HT-29 (cell line): ENCODE measurements at regions not wholly inside any gene's neighbourhood (a gene's known extent, or its start where the extent isn't known, plus 50 kb on each side); places are given as distances from the start of the nearest gene placed in this dataset.

Source experiments
- DNase-seq: peaks from one replicate; pipeline ENCODE4 v3.0.0-alpha.2; 2015; ENCODE audit warnings: low spot score

GRCh38 chr3:144221761-144222160 lies 250.1 kb downstream of the DIPK2A start:
- no peak for DNase-seq

- DNase-seq, result no peak
Measured at GRCh38 chr3:144229330-144229729, 257.7 kb downstream of the DIPK2A start.

- DNase-seq, result no peak
Measured at GRCh38 chr3:144229953-144230352, 258.3 kb downstream of the DIPK2A start.

- DNase-seq, result no peak
Measured at GRCh38 chr3:144235489-144235888, 263.9 kb downstream of the DIPK2A start.

- no peak for DNase-seq
Measured at GRCh38 chr3:144237351-144237750, 265.7 kb downstream of the DIPK2A start.

GRCh38 chr3:144241404-144241803 lies 269.8 kb downstream of the DIPK2A start:
- no peak for DNase-seq

DNA sequence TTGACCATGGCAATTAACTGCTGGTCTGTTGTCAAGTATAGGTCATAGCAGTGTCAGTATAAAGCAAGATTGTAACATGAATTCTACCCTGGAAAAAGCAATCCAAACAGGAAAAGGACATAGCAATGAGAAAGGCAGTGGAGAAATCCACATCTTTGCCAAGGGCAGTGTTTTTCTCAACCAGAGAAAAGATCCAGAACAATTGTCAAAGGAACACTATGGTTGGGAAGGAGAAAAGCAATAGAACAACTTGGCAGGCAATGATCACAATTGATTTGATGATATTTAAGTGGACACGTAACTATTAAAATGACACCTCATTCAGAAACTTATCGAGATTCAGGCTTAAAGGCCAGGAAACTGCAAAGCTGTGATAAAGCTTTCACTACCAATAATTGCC lies 271.1 kb downstream of the DIPK2A start:
- DNase-seq, result no peak

GRCh38 chr3:144244662-144245061 lies 273.0 kb downstream of the DIPK2A start:
- DNase-seq, result no peak

DNA sequence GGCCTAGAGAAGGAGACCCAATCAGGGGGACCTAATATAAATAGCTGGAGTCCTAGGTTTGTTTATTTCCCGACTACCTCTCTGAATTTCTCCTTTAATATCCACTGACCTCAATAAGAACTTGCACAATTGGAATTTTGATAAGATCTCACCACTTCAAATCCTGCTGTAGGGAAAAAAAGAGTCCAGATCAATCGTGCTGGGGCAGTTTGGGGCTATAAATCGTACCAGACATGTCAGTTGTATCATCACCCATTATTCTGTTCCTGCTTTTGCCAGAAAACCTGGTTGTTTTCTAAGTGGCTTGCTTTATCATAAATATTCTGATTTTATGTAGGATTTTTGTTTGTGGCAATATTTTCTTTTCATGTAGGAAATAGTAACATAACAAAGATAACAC lies 281.3 kb downstream of the DIPK2A start:
- no peak for DNase-seq

DNA sequence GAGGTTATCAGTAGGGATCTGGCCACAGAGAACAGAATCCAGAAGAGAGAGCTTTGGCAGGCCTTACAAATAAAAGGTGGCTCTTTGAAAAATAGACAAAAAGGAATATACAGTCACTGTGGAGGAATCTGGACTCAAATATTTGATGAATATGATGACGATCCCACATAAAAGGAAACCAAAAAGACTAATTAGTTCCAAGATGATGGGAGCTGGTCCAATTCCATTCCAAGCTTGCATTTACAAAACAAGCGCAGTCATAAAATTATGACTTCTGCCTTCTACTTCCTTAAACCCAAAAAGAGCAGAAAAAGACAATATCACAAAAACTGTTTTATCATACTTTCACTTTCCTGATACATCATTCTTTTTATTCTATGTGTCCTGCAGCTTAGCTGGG lies 285.8 kb downstream of the DIPK2A start:
- DNase-seq, result no peak

DNA sequence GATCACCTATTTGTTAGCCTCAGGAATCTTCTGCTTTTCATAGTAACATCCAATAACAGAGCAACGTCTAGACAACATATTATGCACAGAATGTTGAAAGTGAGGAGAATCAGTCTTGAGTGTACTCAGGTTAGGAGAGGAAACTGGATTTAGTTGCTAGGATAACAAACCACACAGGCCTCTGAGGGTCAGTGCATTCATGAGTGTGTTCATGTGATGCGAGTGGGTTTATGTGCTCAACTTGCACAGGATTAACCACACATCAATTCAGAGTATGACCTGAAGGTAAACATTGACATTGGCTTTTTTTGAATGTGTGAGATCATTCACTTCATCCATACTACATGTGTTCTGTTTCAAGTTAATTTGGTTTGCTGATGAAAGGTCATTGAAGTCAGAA lies 287.6 kb downstream of the DIPK2A start:
- no peak for DNase-seq

DNA sequence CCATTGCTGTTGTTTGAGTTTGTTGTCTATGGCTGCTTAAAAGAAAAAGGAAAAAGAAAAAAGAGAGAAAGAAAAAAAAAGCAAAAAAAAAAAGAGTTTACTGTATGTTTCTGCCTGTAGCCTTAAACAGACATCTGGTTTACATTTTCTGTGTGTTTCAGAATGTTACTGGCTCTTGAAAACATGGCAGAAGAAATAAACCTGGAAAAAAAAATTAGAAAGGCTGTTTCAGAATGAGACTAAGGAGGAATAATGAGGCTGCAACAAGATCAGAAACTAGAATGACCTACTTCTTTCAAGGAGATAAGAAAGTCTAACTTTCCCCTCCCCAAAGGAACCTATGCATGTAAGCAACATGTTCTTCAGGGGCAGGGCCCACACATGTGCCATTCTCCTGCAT lies 292.1 kb downstream of the DIPK2A start:
- DNase-seq, result no peak

- no peak for DNase-seq
Measured at GRCh38 chr3:144264350-144264749, 292.7 kb downstream of the DIPK2A start.

GRCh38 chr3:144264794-144265193 lies 293.2 kb downstream of the DIPK2A start:
- DNase-seq, result no peak

DNA sequence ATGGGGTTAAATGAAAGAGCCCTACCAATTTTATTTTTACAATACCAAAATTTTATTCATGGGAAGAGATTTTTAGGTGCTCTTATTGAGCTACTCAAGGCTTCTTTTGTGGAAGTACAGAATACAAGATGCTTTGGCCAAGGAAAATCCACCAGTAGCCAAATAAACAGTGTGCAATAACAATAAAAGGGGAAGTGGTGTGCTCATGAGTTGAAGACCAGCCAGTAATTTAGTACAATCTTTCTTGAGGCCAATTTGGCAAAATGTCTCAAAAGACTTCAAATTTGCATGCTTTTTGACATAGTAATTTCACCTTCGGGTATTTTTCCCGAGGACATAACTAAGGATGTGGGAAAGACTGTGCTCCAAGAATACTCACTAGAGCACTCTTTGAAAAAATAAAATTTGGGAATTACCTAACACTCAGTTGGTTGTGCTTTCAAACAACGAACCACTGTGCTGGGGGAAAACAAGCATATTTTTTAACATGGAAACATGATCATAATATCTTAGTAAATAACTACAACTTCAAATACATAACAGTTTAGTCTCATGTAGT lies 294.0 kb downstream of the DIPK2A start:
- no peak for DNase-seq

GRCh38 chr3:144270100-144270499 lies 298.5 kb downstream of the DIPK2A start:
- DNase-seq, result no peak

- no peak for DNase-seq
Measured at GRCh38 chr3:144272680-144273079, 301.1 kb downstream of the DIPK2A start.

GRCh38 chr3:144273601-144274000 lies 302.0 kb downstream of the DIPK2A start:
- no peak for DNase-seq

GRCh38 chr3:144275005-144275404 lies 303.4 kb downstream of the DIPK2A start:
- DNase-seq, result no peak

- no peak for DNase-seq
Measured at GRCh38 chr3:144282313-144282712, 310.7 kb downstream of the DIPK2A start.

- no peak for DNase-seq
Measured at GRCh38 chr3:144286235-144286910, 314.8 kb downstream of the DIPK2A start.

DNA sequence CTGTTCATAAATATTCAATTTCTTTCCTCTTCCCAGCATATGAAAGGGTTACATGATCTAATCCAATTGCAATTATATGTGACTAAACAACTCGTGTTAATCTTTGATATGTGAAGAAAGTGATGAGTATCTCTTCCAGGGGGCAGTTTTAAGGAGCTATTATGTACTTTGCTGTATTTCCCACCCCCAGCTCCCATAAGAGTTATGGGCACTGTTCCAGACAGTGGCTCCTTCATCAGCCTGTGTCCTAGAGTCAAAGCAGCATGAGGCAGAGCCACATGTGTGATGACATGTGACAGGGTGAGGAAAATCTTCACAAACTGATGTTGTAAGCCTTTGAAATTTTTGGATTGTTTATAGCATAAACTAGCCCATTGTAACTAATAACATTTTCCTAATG lies 315.4 kb downstream of the DIPK2A start:
- DNase-seq, result no peak

DNA sequence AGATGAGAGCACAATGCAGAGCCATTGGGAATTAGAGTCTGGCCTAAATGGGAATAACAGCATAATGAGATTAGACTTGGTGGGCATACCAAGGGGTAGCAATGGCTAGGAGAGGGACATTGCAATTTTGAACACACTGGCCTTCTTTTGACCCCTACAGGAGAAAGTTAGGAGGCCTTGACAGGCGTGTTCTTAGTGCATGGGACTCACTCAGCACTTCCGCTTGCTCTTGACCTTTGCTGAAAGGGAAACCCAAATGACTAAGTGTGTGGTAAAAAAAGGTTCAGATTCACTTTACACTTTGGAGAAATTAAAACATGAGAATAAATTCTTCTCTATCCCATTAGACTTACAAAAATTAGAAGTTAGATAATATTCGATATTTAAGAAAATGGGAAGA lies 317.4 kb downstream of the DIPK2A start:
- no peak for DNase-seq
